Mammary epithelial cell (primary cell): ENCODE measurements at regions not wholly inside any gene's neighbourhood (a gene's known extent, or its start where the extent isn't known, plus 50 kb on each side); places are given as distances from the start of the nearest gene placed in this dataset.

ENCODE experiments used
- EZH2 ChIP-seq: IDR thresholded peaks from 2 replicates; pipeline ENCODE4 v1.6.1; 2012; ENCODE audit warnings: low read length, inconsistent platforms, borderline replicate concordance
- TF ChIP-seq, protein P1 (sequence below), 2 donors: IDR thresholded peaks in 1 of 2; conservative IDR thresholded peaks in 1 of 2; 2 replicates each; pipeline ENCODE4 v1.5.1; 2011 to 2012; ENCODE audit warnings: inconsistent platforms in 2 of 2, low read length in 2 of 2, mild to moderate bottlenecking in 2 of 2, control low read depth in 1 of 2, low read depth in 1 of 2; ENCODE audit not compliant: insufficient read depth in 1 of 2; ENCODE audit errors: extremely low read depth in 1 of 2

DNA sequence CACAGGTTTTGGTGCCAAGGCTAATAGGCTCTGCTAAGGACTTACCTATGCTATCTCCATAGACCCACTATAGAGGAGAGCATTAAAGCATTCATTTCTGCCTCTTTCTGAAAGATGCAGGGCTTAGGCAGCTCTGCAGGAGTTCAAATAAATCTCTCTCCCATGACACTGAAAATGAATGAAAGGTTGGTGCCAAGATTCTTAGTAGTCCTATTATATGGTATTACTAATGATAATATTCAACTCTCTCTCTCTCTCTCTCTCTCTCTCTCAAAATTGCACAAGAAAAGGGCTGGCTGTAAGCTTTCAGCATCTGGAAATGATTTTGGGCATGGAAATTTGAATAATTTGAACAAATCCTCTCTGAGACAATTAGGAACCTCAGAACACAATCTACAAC, 433.7 kb downstream of the MBD2 start:
- TF ChIP-seq, protein P1, sequence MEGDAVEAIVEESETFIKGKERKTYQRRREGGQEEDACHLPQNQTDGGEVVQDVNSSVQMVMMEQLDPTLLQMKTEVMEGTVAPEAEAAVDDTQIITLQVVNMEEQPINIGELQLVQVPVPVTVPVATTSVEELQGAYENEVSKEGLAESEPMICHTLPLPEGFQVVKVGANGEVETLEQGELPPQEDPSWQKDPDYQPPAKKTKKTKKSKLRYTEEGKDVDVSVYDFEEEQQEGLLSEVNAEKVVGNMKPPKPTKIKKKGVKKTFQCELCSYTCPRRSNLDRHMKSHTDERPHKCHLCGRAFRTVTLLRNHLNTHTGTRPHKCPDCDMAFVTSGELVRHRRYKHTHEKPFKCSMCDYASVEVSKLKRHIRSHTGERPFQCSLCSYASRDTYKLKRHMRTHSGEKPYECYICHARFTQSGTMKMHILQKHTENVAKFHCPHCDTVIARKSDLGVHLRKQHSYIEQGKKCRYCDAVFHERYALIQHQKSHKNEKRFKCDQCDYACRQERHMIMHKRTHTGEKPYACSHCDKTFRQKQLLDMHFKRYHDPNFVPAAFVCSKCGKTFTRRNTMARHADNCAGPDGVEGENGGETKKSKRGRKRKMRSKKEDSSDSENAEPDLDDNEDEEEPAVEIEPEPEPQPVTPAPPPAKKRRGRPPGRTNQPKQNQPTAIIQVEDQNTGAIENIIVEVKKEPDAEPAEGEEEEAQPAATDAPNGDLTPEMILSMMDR (conservative IDR thresholded peaks at IDR 0.05 in 1 of 2, IDR thresholded peaks at IDR 0.05 in 1 of 2; ENCODE audit: extremely low read depth in 1 of 2, insufficient read depth in 1 of 2, low read depth in 1 of 2, low read length in 2 of 2): no peak
- TF ChIP-seq EZH2: no peak
